GM19467 (cell line): ENCODE measurements at regions not wholly inside any gene's neighbourhood (a gene's known extent, or its start where the extent isn't known, plus 50 kb on each side); places are given as distances from the start of the nearest gene placed in this dataset.

Source experiments
- ATAC-seq: cut with Tn5 transposase; IDR thresholded peaks from one replicate; pipeline ENCODE4 v1.9.1; 2021; ENCODE audit warnings: mild to moderate bottlenecking, moderate library complexity; ENCODE audit not compliant: unreplicated experiment

DNA sequence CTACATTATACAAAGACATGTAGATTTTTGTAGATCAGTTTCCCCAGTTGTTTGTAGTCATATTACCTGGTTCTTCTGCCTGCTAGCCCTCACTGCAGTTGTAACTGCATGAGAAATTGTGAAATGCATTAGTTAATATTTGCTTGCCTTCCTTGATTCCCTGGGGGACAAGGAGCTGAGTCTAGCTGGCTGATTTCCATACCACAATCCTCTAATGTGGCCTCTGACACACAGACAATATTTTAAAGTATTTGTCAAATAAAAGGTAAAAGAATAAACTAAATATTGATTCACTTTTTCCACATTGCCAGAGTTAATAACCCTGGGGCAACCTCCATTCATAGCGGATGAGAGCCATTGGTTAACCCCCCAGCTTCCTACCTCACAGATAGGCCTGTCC, 128.8 kb upstream of the TMEM132C start:
- no peak for ATAC-seq

- ATAC-seq, result no peak
These were observed 126.4 kb upstream of the TMEM132C start for GRCh38 chr12:128140551-128140950.

- no peak for ATAC-seq
These were observed 116.0 kb upstream of the TMEM132C start for GRCh38 chr12:128150961-128151360.

DNA sequence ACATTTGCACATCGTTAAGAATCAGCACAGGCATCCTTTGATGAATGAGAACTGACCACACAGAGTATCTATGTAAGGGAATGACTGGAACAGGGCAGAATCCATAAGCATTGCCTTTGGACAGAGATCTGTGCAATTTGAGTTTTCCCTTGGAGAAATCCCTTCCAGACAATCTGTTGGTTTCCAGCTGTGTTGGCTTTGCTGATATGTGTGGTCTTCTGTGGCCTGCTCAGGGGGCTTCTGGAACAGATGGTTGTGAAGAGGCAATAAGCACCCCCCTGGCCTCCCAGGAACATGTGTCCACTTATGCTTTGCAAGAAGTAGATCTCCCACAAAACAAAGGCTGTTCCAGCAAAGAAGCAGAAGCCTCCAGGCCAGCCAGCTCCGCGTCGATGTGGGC, 111.4 kb upstream of the TMEM132C start:
- ATAC-seq, result no peak

GRCh38 chr12:128163086-128163485, 103.9 kb upstream of the TMEM132C start:
- ATAC-seq, result no peak

DNA sequence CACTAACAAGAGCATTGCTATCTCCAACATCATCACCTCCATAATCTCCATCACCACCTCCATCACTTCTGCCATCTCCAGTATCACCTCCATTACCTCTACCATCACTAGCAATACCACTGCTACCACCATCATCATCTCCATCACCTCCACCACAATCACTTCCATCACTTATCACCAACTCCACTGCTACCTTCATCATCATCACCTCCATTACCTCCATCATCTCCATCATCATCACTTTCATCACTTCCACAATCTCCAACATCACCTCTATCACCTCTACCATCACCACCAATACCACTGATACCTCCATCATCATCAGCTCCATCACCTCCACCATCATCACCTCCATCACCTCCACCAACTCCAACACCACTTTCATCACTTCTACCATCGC, 102.4 kb upstream of the TMEM132C start:
- ATAC-seq, result no peak

GRCh38 chr12:128165387-128165786, 101.6 kb upstream of the TMEM132C start:
- ATAC-seq, result no peak

DNA sequence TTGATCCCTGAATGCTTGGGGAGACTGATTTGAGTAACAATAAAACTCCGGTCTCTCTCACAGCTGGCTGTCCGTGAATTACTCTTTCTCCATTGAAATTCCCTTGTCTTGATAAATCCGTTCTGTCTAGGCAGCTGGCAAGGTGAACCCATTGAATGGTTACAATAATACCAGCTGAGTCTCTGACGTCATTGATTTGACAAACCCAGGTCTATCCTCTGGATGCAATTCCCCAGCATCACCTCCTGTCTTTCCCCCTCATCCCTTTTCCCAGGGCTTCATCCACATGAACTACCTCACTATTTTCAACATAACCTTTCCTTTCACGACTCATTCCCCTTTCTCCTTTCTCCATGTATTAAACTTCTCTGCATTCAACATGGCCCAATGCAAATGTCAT, 98.7 kb upstream of the TMEM132C start:
- no peak for ATAC-seq

GRCh38 chr12:128170181-128170580, 96.8 kb upstream of the TMEM132C start:
- ATAC-seq, result no peak

- no peak for ATAC-seq
These were observed 88.4 kb upstream of the TMEM132C start for GRCh38 chr12:128178565-128178964.

GRCh38 chr12:128178966-128179365, 88.0 kb upstream of the TMEM132C start:
- ATAC-seq, result no peak

GRCh38 chr12:128180166-128180565, 86.8 kb upstream of the TMEM132C start:
- ATAC-seq, result no peak

- ATAC-seq, result no peak
These were observed 76.9 kb upstream of the TMEM132C start for GRCh38 chr12:128190052-128190451.

DNA sequence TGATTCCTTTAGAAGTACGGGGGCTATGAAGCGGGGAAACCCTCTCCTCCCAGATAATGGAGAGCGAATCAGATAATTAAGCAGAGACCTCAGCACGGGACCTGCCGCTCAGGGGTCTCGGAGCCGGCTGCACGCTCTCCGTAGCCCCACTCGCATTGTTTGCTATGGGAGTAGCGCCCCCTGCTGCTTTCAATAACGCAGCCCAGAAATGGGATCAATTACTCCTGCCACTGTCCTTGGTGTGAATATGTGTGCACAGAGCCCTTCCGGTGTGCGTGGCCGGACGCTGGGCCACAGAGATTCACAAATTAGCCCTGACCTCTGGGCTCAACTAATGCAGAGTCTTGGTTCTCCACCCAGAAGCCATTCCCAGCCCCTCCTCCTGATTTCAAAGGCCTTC, 76.4 kb upstream of the TMEM132C start:
- no peak for ATAC-seq

GRCh38 chr12:128191380-128191779, 75.6 kb upstream of the TMEM132C start:
- no peak for ATAC-seq

GRCh38 chr12:128204711-128205110, 62.3 kb upstream of the TMEM132C start:
- no peak for ATAC-seq

DNA sequence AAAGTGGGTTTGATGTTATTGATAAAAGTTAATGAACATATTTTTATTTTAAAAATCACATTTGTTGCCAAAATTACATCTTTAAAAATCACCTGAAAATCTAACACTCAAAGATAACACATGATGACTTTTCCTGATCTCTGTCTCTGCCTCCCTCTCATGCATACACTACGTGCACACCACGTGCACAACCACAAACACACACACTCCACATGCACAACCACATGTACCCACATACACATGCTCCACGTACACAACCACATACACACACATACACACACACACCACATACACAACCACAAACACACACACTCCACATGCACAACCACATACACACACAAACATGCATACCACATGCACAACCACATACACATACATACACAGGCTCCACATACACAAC, 61.8 kb upstream of the TMEM132C start:
- ATAC-seq, result no peak

- no peak for ATAC-seq
These were observed 61.2 kb upstream of the TMEM132C start for GRCh38 chr12:128205758-128206157.
